Stimulated activated CD8-positive, alpha-beta memory T cell treated with anti-CD3 and anti-CD28 coated beads, Interleukin-4, amount 100 ng/mL, for 48 hours (primary cell): ENCODE measurements at regions not wholly inside any gene's neighbourhood (a gene's known extent, or its start where the extent isn't known, plus 50 kb on each side); places are given as distances from the start of the nearest gene placed in this dataset.

Experiments
- DNase-seq: peaks from one replicate; pipeline ENCODE4 v3.0.0-alpha.2; 2020

GRCh38 chr1:163824490-163824889 lies 502.7 kb downstream of the NUF2 start:
- no peak for DNase-seq

DNA sequence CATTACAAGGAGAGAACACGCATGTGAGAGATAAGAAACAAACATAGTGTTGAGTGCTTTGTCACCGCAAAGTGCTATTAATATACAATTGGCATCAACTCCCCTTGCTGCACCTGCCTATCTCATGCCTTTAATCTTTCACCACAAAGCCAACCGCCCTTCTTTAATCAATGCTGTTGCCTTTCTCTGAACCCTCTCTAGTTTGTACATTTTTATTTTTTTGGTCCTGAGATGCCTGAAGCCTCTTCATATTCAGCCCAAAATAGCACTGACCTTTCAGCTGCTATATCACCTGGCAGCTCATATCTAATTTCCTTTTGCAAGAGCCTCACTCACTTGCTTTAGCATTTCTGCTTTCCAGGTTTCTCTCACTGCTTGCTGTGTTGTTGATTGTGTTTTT lies 504.7 kb downstream of the NUF2 start:
- no peak for DNase-seq

GRCh38 chr1:163834778-163835177 lies 513.0 kb downstream of the NUF2 start:
- no peak for DNase-seq

DNA sequence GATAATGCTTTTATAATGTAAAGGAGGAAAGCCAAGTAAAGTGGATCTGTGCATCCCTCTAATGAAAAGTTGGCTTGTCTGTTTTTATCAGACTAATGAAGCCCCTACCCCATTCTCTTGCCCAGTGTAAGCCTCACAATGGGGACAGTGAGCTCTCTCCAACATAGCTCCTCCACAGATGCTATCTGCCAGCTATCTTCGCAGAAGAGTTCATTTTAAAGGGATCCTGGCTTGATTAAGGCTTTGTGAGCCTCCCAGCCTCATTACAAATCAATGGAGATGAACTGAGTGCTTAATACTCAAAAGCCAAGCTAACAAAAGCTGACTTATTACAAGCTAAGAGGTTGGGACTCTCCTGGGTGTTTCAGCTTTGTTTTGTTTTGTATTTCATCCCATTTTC lies 514.7 kb downstream of the NUF2 start:
- no peak for DNase-seq

DNA sequence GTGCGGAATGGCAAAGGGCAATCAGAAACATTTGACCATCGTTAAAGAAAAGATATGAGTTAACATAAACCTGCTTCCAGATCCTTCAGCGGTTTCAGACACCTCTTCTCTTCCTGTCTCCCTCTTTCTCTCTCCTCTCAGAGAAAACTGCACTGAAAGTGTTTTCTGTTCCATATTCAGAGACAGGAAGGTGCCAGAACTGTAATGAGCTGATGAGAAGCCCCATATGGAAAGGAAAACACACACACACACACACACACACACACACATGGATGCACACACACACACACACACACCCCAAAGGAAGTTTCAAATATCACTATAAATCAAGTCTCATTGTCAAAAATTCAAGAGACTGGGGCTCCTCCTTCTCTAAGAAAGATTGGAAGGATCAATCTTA lies 515.5 kb downstream of the NUF2 start:
- no peak for DNase-seq

GRCh38 chr1:163842571-163842970 lies 520.8 kb downstream of the NUF2 start:
- no peak for DNase-seq

GRCh38 chr1:163844459-163844858 lies 522.7 kb downstream of the NUF2 start:
- DNase-seq, result no peak

GRCh38 chr1:163845279-163845678 lies 523.5 kb downstream of the NUF2 start:
- no peak for DNase-seq

DNA sequence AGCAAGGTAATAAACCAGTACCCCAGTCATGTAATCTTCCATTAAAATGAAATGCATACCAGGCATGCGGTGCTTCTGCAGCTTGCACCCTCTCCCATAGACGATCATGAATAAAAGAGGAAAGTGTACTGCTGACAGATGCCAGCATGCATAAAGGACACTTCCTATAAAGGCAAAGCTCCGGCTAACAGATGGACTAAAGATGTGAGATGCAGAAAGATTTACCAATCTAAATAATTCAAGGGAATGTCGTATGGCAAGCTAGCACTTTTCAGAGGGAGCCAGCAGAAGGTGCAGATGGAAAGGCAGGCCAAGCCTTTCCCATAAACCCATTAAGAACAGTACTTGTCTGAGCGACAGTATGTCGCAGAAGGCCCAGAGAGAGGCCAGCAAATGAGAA lies 542.0 kb downstream of the NUF2 start:
- DNase-seq, result no peak

DNA sequence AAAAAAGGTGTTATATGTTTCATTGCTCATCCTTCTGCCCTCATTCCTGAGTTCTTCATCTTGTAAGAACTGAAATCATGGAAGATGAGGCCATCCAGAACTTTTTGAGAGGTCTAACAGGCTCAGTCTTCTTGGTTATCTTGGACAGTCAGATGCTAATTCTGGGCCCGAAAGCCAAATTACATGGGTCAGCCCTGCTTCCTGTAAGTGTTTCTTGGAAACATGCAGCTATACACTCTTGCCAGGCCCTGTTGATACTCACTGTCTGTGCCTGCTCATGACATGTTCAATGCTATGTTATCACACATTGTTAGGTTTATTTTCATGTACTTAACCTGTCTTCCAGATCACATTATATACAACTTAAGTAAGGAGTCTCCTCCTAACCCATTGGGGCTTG lies 542.5 kb downstream of the NUF2 start:
- no peak for DNase-seq

DNA sequence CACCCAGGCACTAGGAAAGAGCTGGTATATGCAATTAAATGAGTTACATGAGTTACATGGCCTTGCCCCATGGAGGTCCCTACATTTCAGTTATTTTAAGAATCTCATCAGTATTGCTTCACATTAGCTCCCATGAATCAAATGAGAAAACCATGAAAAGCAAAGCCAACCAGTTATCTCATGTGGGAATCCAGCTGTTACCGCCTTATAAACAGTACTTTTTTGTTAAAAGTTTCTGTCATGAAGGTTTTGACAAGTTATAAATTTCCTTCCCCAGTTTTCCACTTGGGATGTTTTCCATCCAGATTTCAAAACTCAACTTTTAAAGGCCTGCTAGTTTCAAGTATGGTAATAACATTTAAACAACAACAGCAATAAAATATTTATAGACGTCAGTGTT lies 544.8 kb downstream of the NUF2 start:
- DNase-seq, result no peak

DNA sequence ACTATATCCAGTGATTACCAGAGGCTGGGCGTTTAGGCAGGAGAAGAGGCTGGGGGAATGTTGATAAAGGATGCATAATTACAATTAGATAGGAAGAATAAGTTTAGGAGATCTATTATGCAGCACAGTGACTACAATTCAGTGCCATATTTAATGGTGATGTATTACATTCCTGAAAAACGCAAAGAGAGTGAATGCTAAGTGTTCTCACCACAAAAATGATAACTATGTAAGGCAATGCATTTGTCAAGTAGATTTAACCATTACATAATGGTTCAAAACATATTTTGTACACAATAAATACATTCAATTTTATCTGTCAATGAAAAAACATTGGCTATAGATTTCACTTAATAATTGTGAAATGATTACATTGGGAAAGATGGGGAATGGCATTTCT lies 548.9 kb downstream of the NUF2 start:
- DNase-seq, result no peak

DNA sequence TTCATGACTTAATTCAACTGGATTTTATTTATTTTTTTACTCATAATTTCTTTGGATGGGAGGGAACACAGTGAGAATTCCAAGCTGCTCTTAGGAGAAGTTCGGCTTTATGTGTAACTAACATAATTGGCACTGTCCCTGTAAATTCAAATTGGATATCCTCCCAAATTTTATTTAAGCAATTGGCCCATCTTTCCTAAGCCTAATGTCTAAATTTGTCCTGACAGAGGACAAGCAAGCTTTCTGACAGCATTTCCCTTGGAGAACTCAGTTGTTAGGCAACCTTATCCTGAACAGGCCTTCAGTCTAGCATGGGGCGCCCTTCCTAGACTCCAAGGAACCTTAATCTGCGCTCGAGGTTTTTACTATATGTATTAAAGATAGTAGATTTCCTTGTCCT lies 550.3 kb downstream of the NUF2 start:
- no peak for DNase-seq

DNA sequence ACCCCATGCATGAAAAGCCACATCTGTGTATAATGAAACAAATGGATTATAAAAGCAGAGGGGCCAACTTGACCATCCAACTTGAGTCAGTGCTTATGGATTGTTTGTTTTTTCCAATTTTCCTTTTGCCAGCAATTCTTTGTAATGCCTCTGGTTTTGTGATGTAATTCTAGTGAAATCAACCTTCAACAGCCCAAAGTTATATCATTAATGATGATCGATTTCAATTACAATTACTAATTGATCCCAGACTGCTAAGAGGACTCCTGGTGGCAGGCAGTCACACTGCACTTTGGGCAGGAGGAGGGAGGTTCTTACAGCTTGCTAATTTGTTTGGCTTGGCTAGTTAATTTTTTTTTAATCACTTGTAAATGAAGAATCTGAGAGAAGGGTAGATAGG lies 552.3 kb downstream of the NUF2 start:
- DNase-seq, result no peak

- no peak for DNase-seq
Measured at GRCh38 chr1:163875200-163875926, 553.6 kb downstream of the NUF2 start.

DNA sequence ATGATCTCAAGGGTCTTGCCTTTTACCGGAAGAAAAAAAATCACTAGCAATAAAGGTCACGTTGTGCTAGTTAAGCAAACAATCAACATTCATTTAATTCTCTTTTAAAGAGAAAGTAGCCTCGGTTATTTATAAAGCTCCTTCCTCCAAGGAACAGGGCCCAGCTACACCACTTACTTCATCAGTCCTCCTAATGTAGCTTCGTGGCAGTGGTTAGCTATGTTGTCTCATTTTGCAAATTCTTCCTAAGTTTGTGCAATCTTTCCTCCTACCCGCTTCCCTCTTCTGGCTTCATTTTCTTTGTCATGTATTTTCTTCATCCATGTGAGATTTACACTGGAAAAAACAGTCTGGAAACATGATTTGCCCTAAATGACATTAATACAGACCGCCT lies 554.2 kb downstream of the NUF2 start:
- DNase-seq, result no peak

DNA sequence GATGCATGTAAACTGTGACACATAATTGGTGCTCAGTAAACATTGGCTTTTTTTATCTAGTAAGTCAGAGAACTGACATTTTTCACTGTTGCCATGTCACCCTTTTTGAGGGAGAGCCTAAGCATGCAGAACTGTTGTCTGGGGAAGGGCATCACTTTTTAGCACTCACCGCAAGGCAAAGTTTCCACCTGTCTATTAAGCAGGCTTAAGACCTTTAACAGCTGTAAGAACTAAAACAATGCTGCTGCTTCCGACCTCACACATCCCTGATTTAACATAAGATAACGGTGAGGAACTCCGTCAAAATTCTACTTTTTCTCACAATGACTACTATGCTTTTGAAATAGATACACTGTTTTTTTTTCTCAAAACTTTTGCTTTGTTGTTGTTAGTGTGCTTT lies 554.8 kb downstream of the NUF2 start:
- DNase-seq, result no peak

DNA sequence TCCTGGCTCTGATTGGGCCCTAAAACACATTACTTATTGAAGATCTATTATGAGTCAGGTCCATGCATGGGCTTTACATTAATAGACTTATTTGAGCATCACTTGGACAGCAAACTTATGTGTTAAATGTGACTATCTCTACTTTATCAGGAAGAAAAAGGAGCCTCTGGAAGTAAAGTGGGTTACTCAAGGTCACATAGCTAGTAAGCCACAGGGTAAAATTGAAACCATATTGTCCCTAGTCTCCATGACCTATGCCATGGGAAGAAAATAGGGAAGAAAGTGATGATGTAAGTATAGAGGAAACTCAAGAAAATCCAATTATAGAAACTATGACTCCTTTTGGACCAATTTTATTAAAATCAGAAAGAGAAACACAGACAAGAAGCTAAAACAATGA lies 555.3 kb downstream of the NUF2 start:
- DNase-seq, result no peak

DNA sequence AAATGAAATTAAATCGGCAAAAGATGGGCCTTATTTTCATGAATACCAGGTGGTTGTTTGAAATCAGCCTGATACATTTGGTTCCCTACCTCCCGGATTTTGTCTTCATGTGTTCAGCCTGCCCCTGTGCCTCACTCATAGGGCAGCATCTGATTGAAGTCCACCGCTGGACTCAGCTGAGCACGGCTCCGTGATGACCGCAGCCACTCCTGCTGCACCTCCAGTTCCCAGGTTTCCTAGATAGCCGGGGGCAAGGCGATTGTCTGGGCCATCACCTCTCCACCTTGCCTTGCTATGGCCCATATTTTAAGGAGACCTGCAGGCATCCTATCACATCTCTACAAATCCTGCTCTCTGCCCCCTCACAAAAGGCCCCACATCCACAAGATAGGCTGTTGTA lies 563.8 kb downstream of the NUF2 start:
- no peak for DNase-seq

- no peak for DNase-seq
Measured at GRCh38 chr1:163896001-163896400, 574.2 kb downstream of the NUF2 start.

GRCh38 chr1:163897412-163898155 lies 575.8 kb downstream of the NUF2 start:
- no peak for DNase-seq

DNA sequence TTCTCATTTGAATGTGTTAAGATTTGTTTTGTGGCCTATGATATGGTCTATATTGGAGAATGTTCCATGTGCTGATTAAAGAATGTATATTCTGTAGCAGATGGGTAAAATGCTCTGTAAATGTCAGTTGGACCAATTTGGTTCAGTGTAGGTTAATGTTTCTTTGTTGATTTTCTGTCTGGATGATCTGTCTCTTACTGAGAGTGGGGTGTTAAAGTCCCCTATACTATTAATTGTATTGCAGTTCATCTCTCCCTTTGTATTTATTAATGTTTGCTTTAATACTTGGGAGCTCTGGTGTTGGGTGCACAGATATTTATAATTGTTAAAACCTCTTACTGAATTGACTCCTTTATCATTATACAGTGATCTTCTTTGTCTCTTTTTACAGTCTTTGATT lies 584.5 kb downstream of the NUF2 start:
- no peak for DNase-seq

- DNase-seq, result no peak
Measured at GRCh38 chr1:163912170-163912884, 590.6 kb downstream of the NUF2 start.

GRCh38 chr1:163914785-163915413 lies 593.1 kb downstream of the NUF2 start:
- DNase-seq, result no peak
